Neutrophil (primary cell): ENCODE measurements at regions not wholly inside any gene's neighbourhood (a gene's known extent, or its start where the extent isn't known, plus 50 kb on each side); places are given as distances from the start of the nearest gene placed in this dataset.

Experiments used
- H3K27ac ChIP-seq: fragments of 200-600 bp; sonication (generic); 2 replicates; pipeline ENCODE4 v1.5.1; 2016; ENCODE audit warnings: mild to moderate bottlenecking, moderate library complexity
- H3K27me3 ChIP-seq: fragments of 200-600 bp; sonication (generic); 2 replicates; pipeline ENCODE4 v1.6.0; 2016; ENCODE audit warnings: mild to moderate bottlenecking
- H3K36me3 ChIP-seq: fragments of 200-600 bp; sonication (generic); 2 replicates; pipeline ENCODE4 v1.5.1; 2017
- H3K4me1 ChIP-seq, 2 experiments: fragments of 200-600 bp in 1 of 2; sonication (generic) in 1 of 2; 1 replicate in 1 of 2; 2 replicates in 1 of 2; pipeline versions ENCODE4 v1.5.1 to v1.6.1; 2013 to 2016; ENCODE audit warnings: low read depth in 1 of 2, low read length in 1 of 2, mild to moderate bottlenecking in 1 of 2, moderate library complexity in 1 of 2; ENCODE audit not compliant: control insufficient read depth in 1 of 2, insufficient read depth in 1 of 2
- H3K4me3 ChIP-seq, 2 experiments: fragments of 200-600 bp in 1 of 2; sonication (generic) in 1 of 2; 1 replicate in 1 of 2; 2 replicates in 1 of 2; pipeline ENCODE4 v1.5.1; 2013 to 2016; ENCODE audit warnings: low read depth in 1 of 2, low read length in 1 of 2, mild to moderate bottlenecking in 1 of 2, moderate library complexity in 1 of 2
- H3K9me3 ChIP-seq: fragments of 200-600 bp; sonication (generic); 2 replicates; pipeline ENCODE4 v1.5.1; 2016
- CTCF ChIP-seq: fragments of 200-600 bp; sonication (generic); IDR thresholded peaks from 2 replicates; pipeline ENCODE4 v1.5.1; 2016; ENCODE audit warnings: antibody characterized with exemption

GRCh38 chr14:85789506-85789905 is 259.6 kb downstream of the FLRT2 start:
- TF ChIP-seq CTCF: no peak
- Histone ChIP-seq H3K9me3 (no peaks in the 10 kb centered on the region), H3K4me3 (no peak overlapping the region)

GRCh38 chr14:85788470-85789233 is 258.7 kb downstream of the FLRT2 start:
- no peaks in the 10 kb centered on the region for H3K36me3 ChIP-seq
- no peak overlapping the region for H3K4me3 ChIP-seq

More at GRCh38 chr14:85789506-85789905, 259.6 kb downstream of the FLRT2 start:
- Histone ChIP-seq H3K27ac (no peak overlapping the region), H3K4me1 (no peaks in the 10 kb centered on the region), H3K36me3 (no peaks in the 10 kb centered on the region), H3K27me3 (no peaks in the 10 kb centered on the region)

GRCh38 chr14:85766295-85766694 is 236.4 kb downstream of the FLRT2 start:
- no peak for TF ChIP-seq CTCF
- Histone ChIP-seq H3K36me3 (no peaks in the 10 kb centered on the region), H3K27ac (no peak overlapping the region), H3K27me3 (no peaks in the 10 kb centered on the region), H3K4me3 (no peak overlapping the region), H3K4me1 (no peaks in the 10 kb centered on the region), H3K9me3 (no peaks in the 10 kb centered on the region)

More at GRCh38 chr14:85788470-85789233, 258.7 kb downstream of the FLRT2 start:
- Histone ChIP-seq H3K9me3 (no peaks in the 10 kb centered on the region), H3K27ac (no peak overlapping the region), H3K4me1 (no peaks in the 10 kb centered on the region), H3K27me3 (no peaks in the 10 kb centered on the region)
- no peak for TF ChIP-seq CTCF

GRCh38 chr14:85764822-85765221 is 234.9 kb downstream of the FLRT2 start:
- Histone ChIP-seq H3K4me1 (no peaks in the 10 kb centered on the region), H3K4me3 (no peak overlapping the region), H3K9me3 (no peaks in the 10 kb centered on the region), H3K27me3 (no peaks in the 10 kb centered on the region), H3K36me3 (no peaks in the 10 kb centered on the region), H3K27ac (no peak overlapping the region)
- TF ChIP-seq CTCF: no peak

- no peaks in the 10 kb centered on the region for H3K36me3 ChIP-seq
- H3K4me3 ChIP-seq: no peak overlapping the region
- H3K4me1 ChIP-seq: no peaks in the 10 kb centered on the region
- H3K27ac ChIP-seq: no peak overlapping the region
- H3K9me3 ChIP-seq: no peaks in the 10 kb centered on the region
- H3K27me3 ChIP-seq: no peaks in the 10 kb centered on the region
- no peak for TF ChIP-seq CTCF
Measured at GRCh38 chr14:85762526-85762925, 232.6 kb downstream of the FLRT2 start.
